ENCODE measurements at regions not wholly inside any gene's neighbourhood (a gene's known extent, or its start where the extent isn't known, plus 50 kb on each side); places are given as distances from the start of the nearest gene placed in this dataset.
"Not testable (repeated sequence)": the region's sequence is repeated elsewhere in the genome, so short reads cannot be mapped to it uniquely, and the experiment has no call there.

DNA sequence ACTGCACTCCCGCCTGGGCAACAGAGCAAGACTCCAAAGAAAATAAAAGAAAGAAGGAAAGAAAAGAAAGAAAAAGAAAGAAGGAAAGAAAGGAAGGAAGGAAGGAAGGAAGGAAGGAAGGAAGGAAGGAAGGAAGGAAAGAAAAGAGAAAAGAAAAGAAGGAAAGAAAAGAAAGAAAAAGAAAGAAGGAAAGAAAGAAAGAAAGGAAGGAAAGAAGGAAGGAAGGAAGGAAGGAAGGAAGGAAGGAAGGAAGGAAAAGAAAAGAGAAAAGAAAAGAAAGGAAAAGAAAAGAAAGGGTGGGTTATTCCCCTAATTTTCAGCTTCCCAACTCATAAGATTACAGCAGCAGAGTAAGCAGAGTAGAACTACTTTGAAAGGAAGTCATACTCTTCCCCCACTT lies 64.4 kb downstream of the TMEM200C start:
- not testable (repeated sequence) for H3K4me1 ChIP-seq (ENCODE audit: control insufficient read depth in 3 of 3, insufficient read depth in 3 of 3, low read length in 3 of 3); H3K9me3 ChIP-seq (ENCODE audit: control insufficient read depth in 3 of 3, low read length in 3 of 3); H3K27me3 ChIP-seq (ENCODE audit: control insufficient read depth in 3 of 3, insufficient read depth in 3 of 3, low read length in 3 of 3); H3K9ac ChIP-seq (ENCODE audit: low read depth in 1 of 3, low read length in 3 of 3); H3K36me3 ChIP-seq (ENCODE audit: control insufficient read depth in 3 of 3, insufficient read depth in 3 of 3, low read length in 3 of 3); H3K4me3 ChIP-seq (ENCODE audit: low read length in 3 of 3); H3K27ac ChIP-seq (ENCODE audit: low read depth, low read length)

DNA sequence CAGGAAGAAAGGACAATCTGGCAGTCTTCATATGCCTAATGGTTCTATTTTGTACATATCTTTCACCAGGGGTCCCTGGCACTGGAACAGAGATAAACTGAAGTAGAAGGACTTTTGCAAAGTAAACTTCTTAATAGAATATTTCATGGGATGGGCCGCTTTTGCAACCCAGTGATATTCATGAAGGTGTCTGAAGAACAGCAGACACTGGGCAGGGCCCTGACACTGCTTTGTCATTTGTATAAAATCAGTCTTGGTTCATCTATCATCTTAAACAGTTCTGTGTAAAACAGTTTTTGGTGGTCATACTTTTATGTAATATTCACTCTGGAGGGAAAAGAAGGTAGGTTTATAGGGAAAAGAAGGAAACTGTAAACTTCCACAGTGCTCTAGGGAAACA lies 66.4 kb downstream of the TMEM200C start:
- H3K36me3 ChIP-seq (ENCODE audit: control insufficient read depth in 3 of 3, insufficient read depth in 3 of 3, low read length in 3 of 3), result no peaks in the 10 kb centered on the region
- no peaks in the 10 kb centered on the region for H3K27me3 ChIP-seq (ENCODE audit: control insufficient read depth in 3 of 3, insufficient read depth in 3 of 3, low read length in 3 of 3)
- H3K9me3 ChIP-seq (ENCODE audit: control insufficient read depth in 3 of 3, low read length in 3 of 3), result no peaks in the 10 kb centered on the region

DNA sequence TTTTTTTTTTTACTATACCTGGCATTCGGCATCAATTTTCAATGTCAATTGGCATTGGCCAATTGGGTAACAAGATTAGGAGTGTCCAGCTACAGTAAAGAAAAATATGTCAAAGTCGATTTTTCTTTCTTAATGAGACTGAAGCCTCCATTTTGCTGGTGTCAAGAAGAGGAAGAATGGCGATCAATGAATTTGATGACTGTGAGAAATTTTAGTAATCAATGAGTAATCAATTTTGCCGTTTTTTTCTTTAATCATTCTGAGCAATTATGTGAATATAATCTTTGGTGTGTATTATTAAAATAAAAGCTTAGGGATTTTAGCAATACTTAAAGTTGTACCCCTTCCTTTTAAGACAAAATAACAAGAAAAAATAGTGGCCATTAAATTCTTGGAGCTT lies 69.7 kb downstream of the TMEM200C start:
- H3K9ac ChIP-seq (ENCODE audit: low read depth in 1 of 3, low read length in 3 of 3), result no peak overlapping the region
- no peaks in the 10 kb centered on the region for H3K36me3 ChIP-seq (ENCODE audit: control insufficient read depth in 3 of 3, insufficient read depth in 3 of 3, low read length in 3 of 3)
- H3K4me1 ChIP-seq (ENCODE audit: control insufficient read depth in 3 of 3, insufficient read depth in 3 of 3, low read length in 3 of 3), result no peaks in the 10 kb centered on the region
- no peak overlapping the region for H3K27ac ChIP-seq (ENCODE audit: low read depth, low read length)
- no peaks in the 10 kb centered on the region for H3K9me3 ChIP-seq (ENCODE audit: control insufficient read depth in 3 of 3, low read length in 3 of 3)
- H3K27me3 ChIP-seq (ENCODE audit: control insufficient read depth in 3 of 3, insufficient read depth in 3 of 3, low read length in 3 of 3), result no peaks in the 10 kb centered on the region
- no peak overlapping the region for H3K4me3 ChIP-seq (ENCODE audit: low read length in 3 of 3)

More for the DNA sequence above, 66.4 kb downstream of the TMEM200C start:
- no peak overlapping the region for H3K4me3 ChIP-seq (ENCODE audit: low read length in 3 of 3)
- no peaks in the 10 kb centered on the region for H3K4me1 ChIP-seq (ENCODE audit: control insufficient read depth in 3 of 3, insufficient read depth in 3 of 3, low read length in 3 of 3)
- H3K9ac ChIP-seq (ENCODE audit: low read depth in 1 of 3, low read length in 3 of 3), result no peak overlapping the region
- H3K27ac ChIP-seq (ENCODE audit: low read depth, low read length), result no peak overlapping the region

DNA sequence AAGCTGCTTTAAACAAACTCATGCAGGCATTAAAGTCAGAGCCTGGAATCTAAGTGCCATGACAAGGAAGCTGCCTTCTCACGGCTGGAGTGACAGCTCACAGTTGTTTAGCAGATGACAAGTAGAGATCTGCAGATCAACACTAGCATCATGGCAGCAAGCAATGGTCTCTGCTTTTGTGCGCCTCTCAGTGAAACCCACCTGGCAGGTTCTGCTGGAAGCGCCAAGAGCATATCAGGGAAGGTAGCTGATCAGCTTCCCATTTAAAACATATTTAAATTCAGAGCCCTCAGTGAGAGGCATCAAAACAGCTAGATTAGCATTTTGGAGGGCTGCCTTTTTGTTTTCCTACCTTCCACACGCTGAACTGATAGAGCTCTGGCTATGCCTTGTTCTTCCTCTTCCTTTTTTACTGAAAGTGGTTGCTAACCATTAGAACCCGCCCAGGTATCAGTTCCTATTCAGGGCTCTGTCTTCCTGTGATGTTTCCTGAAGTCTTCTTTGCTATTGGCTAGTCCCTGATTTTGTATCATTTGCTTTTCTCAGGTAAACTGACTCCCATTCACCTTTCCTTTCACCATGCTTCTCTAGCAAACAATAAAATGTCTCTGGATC lies 70.8 kb downstream of the TMEM200C start:
- no peak overlapping the region for H3K27ac ChIP-seq (ENCODE audit: low read depth, low read length)
- H3K9me3 ChIP-seq (ENCODE audit: control insufficient read depth in 3 of 3, low read length in 3 of 3), result no peaks in the 10 kb centered on the region
- H3K27me3 ChIP-seq (ENCODE audit: control insufficient read depth in 3 of 3, insufficient read depth in 3 of 3, low read length in 3 of 3), result no peaks in the 10 kb centered on the region
- H3K4me3 ChIP-seq (ENCODE audit: low read length in 3 of 3), result no peak overlapping the region
- H3K4me1 ChIP-seq (ENCODE audit: control insufficient read depth in 3 of 3, insufficient read depth in 3 of 3, low read length in 3 of 3), result no peaks in the 10 kb centered on the region
- H3K36me3 ChIP-seq (ENCODE audit: control insufficient read depth in 3 of 3, insufficient read depth in 3 of 3, low read length in 3 of 3), result no peaks in the 10 kb centered on the region
- no peak overlapping the region for H3K9ac ChIP-seq (ENCODE audit: low read depth in 1 of 3, low read length in 3 of 3)

DNA sequence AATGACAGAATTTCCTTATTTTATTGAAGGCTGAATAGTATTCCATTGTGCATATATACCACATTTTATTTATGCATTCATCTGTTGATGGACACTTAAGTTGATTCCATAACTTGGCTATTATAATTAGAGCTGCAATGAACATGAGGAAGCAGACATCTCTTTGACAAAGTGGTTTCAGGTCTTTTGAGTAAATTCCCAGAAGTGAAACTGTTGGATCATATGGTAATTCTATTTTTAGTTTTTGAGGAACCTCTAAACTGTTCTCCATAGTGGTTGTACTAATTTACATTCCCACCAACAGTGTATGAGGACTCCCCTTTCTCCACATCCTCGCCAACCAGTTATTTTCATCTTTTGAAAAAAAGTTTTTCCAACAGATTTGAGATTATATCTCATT lies 77.5 kb downstream of the TMEM200C start:
- Histone ChIP-seq H3K27ac (ENCODE audit: low read depth, low read length) (no peak overlapping the region), H3K9ac (ENCODE audit: low read depth in 1 of 3, low read length in 3 of 3) (no peak overlapping the region)

DNA sequence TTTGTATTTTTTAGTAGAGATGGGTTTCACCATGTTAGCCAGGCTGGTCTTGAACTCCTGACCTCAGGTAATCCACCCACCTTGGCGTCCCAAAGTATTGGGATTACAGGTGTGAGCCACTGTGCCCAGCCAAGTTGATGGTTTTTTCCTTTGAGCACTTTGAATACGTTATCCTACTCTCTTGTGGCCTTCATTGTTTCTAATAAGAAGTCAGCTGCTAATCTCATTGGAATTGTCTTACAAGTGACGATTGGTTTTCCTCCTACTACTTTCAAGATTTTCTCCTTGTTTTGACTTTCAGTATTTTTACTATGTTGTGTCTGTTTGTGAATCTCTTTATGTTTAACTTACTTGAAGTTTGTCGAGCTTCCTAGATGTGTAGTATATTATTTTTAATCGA lies 88.5 kb downstream of the TMEM200C start:
- Histone ChIP-seq H3K27ac (ENCODE audit: low read depth, low read length) (no peak overlapping the region), H3K36me3 (ENCODE audit: control insufficient read depth in 3 of 3, insufficient read depth in 3 of 3, low read length in 3 of 3) (no peaks in the 10 kb centered on the region), H3K27me3 (ENCODE audit: control insufficient read depth in 3 of 3, insufficient read depth in 3 of 3, low read length in 3 of 3) (no peaks in the 10 kb centered on the region), H3K9me3 (ENCODE audit: control insufficient read depth in 3 of 3, low read length in 3 of 3) (no peaks in the 10 kb centered on the region), H3K4me3 (ENCODE audit: low read length in 3 of 3) (no peak overlapping the region), H3K9ac (ENCODE audit: low read depth in 1 of 3, low read length in 3 of 3) (no peak overlapping the region), H3K4me1 (ENCODE audit: control insufficient read depth in 3 of 3, insufficient read depth in 3 of 3, low read length in 3 of 3) (no peaks in the 10 kb centered on the region)

More for the DNA sequence above, 77.5 kb downstream of the TMEM200C start:
- H3K4me1 ChIP-seq (ENCODE audit: control insufficient read depth in 3 of 3, insufficient read depth in 3 of 3, low read length in 3 of 3), result no peaks in the 10 kb centered on the region
- no peaks in the 10 kb centered on the region for H3K36me3 ChIP-seq (ENCODE audit: control insufficient read depth in 3 of 3, insufficient read depth in 3 of 3, low read length in 3 of 3)
- H3K4me3 ChIP-seq (ENCODE audit: low read length in 3 of 3), result no peak overlapping the region
- H3K27me3 ChIP-seq (ENCODE audit: control insufficient read depth in 3 of 3, insufficient read depth in 3 of 3, low read length in 3 of 3), result no peaks in the 10 kb centered on the region
- H3K9me3 ChIP-seq (ENCODE audit: control insufficient read depth in 3 of 3, low read length in 3 of 3), result no peaks in the 10 kb centered on the region

DNA sequence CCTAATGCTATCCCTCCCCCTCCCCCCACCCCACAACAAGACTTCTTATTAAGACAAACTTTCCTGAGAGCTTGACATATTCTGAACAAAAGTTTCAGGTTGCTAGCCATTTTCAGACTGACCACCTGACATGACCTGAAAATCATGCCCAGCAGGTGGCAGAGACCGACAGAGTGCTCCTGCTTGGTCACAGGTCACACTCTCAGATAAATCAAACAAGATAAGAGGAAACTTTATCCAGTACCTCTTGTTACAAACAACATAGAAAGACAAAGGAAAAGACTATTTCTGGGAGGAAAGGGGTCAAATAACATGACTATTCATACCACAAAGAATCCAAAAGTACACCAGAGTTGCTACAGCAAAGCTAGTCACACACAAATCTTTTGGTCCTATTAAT lies 107.4 kb downstream of the TMEM200C start:
- H3K27ac ChIP-seq (ENCODE audit: low read depth, low read length), result no peak overlapping the region
- no peaks in the 10 kb centered on the region for H3K9me3 ChIP-seq (ENCODE audit: control insufficient read depth in 3 of 3, low read length in 3 of 3)
- no peaks in the 10 kb centered on the region for H3K27me3 ChIP-seq (ENCODE audit: control insufficient read depth in 3 of 3, insufficient read depth in 3 of 3, low read length in 3 of 3)
- no peaks in the 10 kb centered on the region for H3K4me1 ChIP-seq (ENCODE audit: control insufficient read depth in 3 of 3, insufficient read depth in 3 of 3, low read length in 3 of 3)
- no peak overlapping the region for H3K9ac ChIP-seq (ENCODE audit: low read depth in 1 of 3, low read length in 3 of 3)
- H3K36me3 ChIP-seq (ENCODE audit: control insufficient read depth in 3 of 3, insufficient read depth in 3 of 3, low read length in 3 of 3), result no peaks in the 10 kb centered on the region
- no peak overlapping the region for H3K4me3 ChIP-seq (ENCODE audit: low read length in 3 of 3)

DNA sequence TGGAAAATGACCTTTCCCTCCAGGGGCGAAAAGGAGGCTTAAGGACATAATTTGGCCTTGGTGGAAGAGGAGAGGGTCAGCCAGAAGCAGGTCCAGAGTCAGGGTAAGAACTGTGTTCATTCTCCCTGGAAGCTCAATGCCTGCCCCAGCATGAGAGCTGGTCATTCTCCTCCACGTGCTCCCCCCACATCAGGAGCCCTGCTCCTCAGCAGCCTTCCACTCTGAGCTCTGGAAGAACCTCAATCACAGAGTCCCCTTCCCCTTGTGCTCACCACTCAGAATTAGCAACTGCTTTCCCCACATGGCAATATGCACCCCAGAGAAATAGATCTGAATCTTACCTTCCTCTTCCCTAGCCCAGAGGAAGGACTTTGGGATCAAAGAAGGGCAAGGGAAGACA lies 115.4 kb downstream of the TMEM200C start:
- no peaks in the 10 kb centered on the region for H3K4me1 ChIP-seq (ENCODE audit: control insufficient read depth in 3 of 3, insufficient read depth in 3 of 3, low read length in 3 of 3)
- no peak overlapping the region for H3K27ac ChIP-seq (ENCODE audit: low read depth, low read length)
- H3K27me3 ChIP-seq (ENCODE audit: control insufficient read depth in 3 of 3, insufficient read depth in 3 of 3, low read length in 3 of 3), result no peaks in the 10 kb centered on the region
- no peak overlapping the region for H3K4me3 ChIP-seq (ENCODE audit: low read length in 3 of 3)
- no peaks in the 10 kb centered on the region for H3K9me3 ChIP-seq (ENCODE audit: control insufficient read depth in 3 of 3, low read length in 3 of 3)
- H3K9ac ChIP-seq (ENCODE audit: low read depth in 1 of 3, low read length in 3 of 3), result no peak overlapping the region
- H3K36me3 ChIP-seq (ENCODE audit: control insufficient read depth in 3 of 3, insufficient read depth in 3 of 3, low read length in 3 of 3), result no peaks in the 10 kb centered on the region

DNA sequence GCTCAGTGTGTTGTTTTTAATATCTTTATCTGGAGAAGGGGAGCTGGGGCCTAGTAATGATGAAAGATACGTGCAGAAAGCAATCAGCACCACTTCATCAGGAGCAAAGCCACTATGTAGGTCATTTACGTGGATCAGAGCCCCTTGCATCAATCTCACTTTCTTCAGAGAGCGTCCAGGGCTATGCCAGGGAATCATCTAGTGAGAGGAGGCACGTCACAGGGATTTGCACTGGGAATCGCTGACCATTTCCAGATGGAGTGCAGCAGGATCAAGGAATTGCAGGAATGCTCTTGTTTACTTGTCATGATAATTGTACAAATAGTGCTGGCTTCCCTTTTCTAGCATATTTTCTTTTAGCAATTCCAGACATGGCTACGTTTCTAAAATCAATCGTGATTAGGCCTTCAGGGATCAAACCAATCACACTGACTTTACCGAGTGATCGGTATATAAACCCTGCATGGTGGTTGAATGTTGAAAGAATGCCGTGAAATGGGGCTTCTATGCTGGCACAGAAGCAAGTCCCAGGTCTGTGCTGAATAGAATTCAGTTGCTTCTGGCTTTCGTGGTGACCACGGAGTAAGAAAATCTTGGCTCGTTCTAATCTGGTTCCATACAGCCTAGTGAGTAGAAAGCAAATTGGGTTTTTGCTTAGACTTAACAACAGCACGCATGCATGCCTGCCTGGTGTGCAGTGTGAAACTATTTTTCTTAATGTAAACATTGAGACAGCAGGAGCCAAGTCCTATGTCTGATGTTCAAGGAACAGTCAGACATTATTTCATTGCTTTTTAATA lies 122.8 kb downstream of the TMEM200C start:
- Histone ChIP-seq H3K36me3 (ENCODE audit: control insufficient read depth in 3 of 3, insufficient read depth in 3 of 3, low read length in 3 of 3) (no peaks in the 10 kb centered on the region), H3K9me3 (ENCODE audit: control insufficient read depth in 3 of 3, low read length in 3 of 3) (no peaks in the 10 kb centered on the region), H3K4me3 (ENCODE audit: low read length in 3 of 3) (no peak overlapping the region), H3K27ac (ENCODE audit: low read depth, low read length) (no peak overlapping the region), H3K9ac (ENCODE audit: low read depth in 1 of 3, low read length in 3 of 3) (no peak overlapping the region), H3K4me1 (ENCODE audit: control insufficient read depth in 3 of 3, insufficient read depth in 3 of 3, low read length in 3 of 3) (no peaks in the 10 kb centered on the region), H3K27me3 (ENCODE audit: control insufficient read depth in 3 of 3, insufficient read depth in 3 of 3, low read length in 3 of 3) (peaks cover 0 to 6% (median 0%) of the 10 kb centered on the region in 3 donors)

DNA sequence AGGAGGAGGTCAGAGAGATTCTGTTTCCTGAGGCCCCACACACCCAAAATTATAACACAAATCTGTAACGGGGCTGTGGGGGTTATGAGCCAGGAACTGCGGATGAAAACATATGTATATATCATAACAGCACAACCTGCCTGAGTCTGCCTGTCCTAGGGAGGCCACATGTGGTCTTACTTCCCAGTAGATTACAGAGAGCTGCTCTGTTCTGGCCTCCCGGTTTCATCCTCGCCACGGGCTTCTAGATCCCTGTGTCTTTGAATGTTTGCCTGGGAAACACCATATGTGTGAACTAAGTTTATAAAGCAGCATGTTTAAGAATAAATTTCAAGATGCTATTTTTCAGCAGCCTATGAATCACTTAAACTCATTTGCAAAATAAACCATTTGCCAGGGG lies 124.0 kb downstream of the TMEM200C start:
- no peaks in the 10 kb centered on the region for H3K36me3 ChIP-seq (ENCODE audit: control insufficient read depth in 3 of 3, insufficient read depth in 3 of 3, low read length in 3 of 3)
- peaks cover 0 to 6% (median 0%) of the 10 kb centered on the region in 3 donors for H3K27me3 ChIP-seq (ENCODE audit: control insufficient read depth in 3 of 3, insufficient read depth in 3 of 3, low read length in 3 of 3)
- no peak overlapping the region for H3K27ac ChIP-seq (ENCODE audit: low read depth, low read length)
- H3K9ac ChIP-seq (ENCODE audit: low read depth in 1 of 3, low read length in 3 of 3), result no peak overlapping the region
- H3K4me1 ChIP-seq (ENCODE audit: control insufficient read depth in 3 of 3, insufficient read depth in 3 of 3, low read length in 3 of 3), result no peaks in the 10 kb centered on the region
- no peaks in the 10 kb centered on the region for H3K9me3 ChIP-seq (ENCODE audit: control insufficient read depth in 3 of 3, low read length in 3 of 3)
- no peak overlapping the region for H3K4me3 ChIP-seq (ENCODE audit: low read length in 3 of 3)
